ENCODE measurements at regions not wholly inside any gene's neighbourhood (a gene's known extent, or its start where the extent isn't known, plus 50 kb on each side); places are given as distances from the start of the nearest gene placed in this dataset.

- ATAC-seq (ENCODE audit: low FRiP score in 2 of 2): no peak
- H3K9me3 ChIP-seq: no peaks in the 10 kb centered on the region
- WGBS, 2 donors: 90 to 95% methylated on average over 1 of the region's 1 CpG
These were observed 317.0 kb downstream of the TMEM161B start for GRCh38 chr5:87951661-87952060.

GRCh38 chr5:87949676-87950631 lies 318.7 kb downstream of the TMEM161B start:
- no peak for TF ChIP-seq CTCF (IDR thresholded peaks at IDR 0.05)
- TF ChIP-seq EP300 (IDR thresholded peaks at IDR 0.05): no peak
- no peak for TF ChIP-seq POLR2A (IDR thresholded peaks at IDR 0.05)
- no peak for TF ChIP-seq POLR2AphosphoS5 (IDR thresholded peaks at IDR 0.05)
- ATAC-seq (ENCODE audit: low FRiP score in 2 of 2): no peak
- Histone ChIP-seq H3K4me1 (no peaks in the 10 kb centered on the region), H3K27ac (no peak overlapping the region), H3K36me3 (no peaks in the 10 kb centered on the region), H3K27me3 (no peaks in the 10 kb centered on the region), H3K9me3 (no peaks in the 10 kb centered on the region), H3K4me3 (no peak overlapping the region)
- WGBS, 2 donors: 57 to 61% methylated on average over 10 of the region's 10 CpGs
- no peak for DNase-seq

More at GRCh38 chr5:87951661-87952060, 317.0 kb downstream of the TMEM161B start:
- TF ChIP-seq POLR2A (IDR thresholded peaks at IDR 0.05) (no peak), POLR2AphosphoS5 (IDR thresholded peaks at IDR 0.05) (no peak), CTCF (IDR thresholded peaks at IDR 0.05) (no peak), EP300 (IDR thresholded peaks at IDR 0.05) (no peak)
- Histone ChIP-seq H3K36me3 (no peaks in the 10 kb centered on the region), H3K4me3 (no peak overlapping the region), H3K27me3 (no peaks in the 10 kb centered on the region), H3K27ac (no peak overlapping the region), H3K4me1 (no peaks in the 10 kb centered on the region)
- DNase-seq: no peak

GRCh38 chr5:87948486-87948885 lies 320.2 kb downstream of the TMEM161B start:
- Histone ChIP-seq H3K4me3 (no peak overlapping the region), H3K4me1 (no peaks in the 10 kb centered on the region), H3K9me3 (no peaks in the 10 kb centered on the region), H3K36me3 (no peaks in the 10 kb centered on the region), H3K27me3 (no peaks in the 10 kb centered on the region), H3K27ac (no peak overlapping the region)
- WGBS, 2 donors: 72 to 76% methylated on average over 2 of the region's 2 CpGs
- DNase-seq (no peak), ATAC-seq (ENCODE audit: low FRiP score in 2 of 2) (no peak)
- TF ChIP-seq CTCF (IDR thresholded peaks at IDR 0.05) (no peak), POLR2AphosphoS5 (IDR thresholded peaks at IDR 0.05) (no peak), POLR2A (IDR thresholded peaks at IDR 0.05) (no peak), EP300 (IDR thresholded peaks at IDR 0.05) (no peak)

- TF ChIP-seq POLR2A (IDR thresholded peaks at IDR 0.05) (no peak), POLR2AphosphoS5 (IDR thresholded peaks at IDR 0.05) (no peak), CTCF (IDR thresholded peaks at IDR 0.05) (no peak), EP300 (IDR thresholded peaks at IDR 0.05) (no peak)
- 49 to 50% methylated on average over 4 of the region's 4 CpGs for WGBS, 2 donors
- DNase-seq: no peak
These were observed 322.4 kb downstream of the TMEM161B start for GRCh38 chr5:87946271-87946670.

More at GRCh38 chr5:87946271-87946670, 322.4 kb downstream of the TMEM161B start:
- H3K27me3 ChIP-seq: no peaks in the 10 kb centered on the region
- ATAC-seq (ENCODE audit: low FRiP score in 2 of 2): no peak
- H3K36me3 ChIP-seq: no peaks in the 10 kb centered on the region
- H3K27ac ChIP-seq: no peak overlapping the region
- H3K4me3 ChIP-seq: no peak overlapping the region
- no peaks in the 10 kb centered on the region for H3K9me3 ChIP-seq
- no peaks in the 10 kb centered on the region for H3K4me1 ChIP-seq
